SK-N-SH treated with all-trans-retinoic acid at 6 μM for 48 hours (cell line): ENCODE measurements at regions not wholly inside any gene's neighbourhood (a gene's known extent, or its start where the extent isn't known, plus 50 kb on each side); places are given as distances from the start of the nearest gene placed in this dataset.

Source experiments
- ARNTL ChIP-seq: fragments of 450-650 bp; formaldehyde crosslinking; IDR thresholded peaks from 2 replicates; pipeline ENCODE4 v1.5.0; 2020; ENCODE audit warnings: low read depth, mild to moderate bottlenecking, moderate library complexity, borderline replicate concordance
- CSDC2 ChIP-seq: fragments of 250-450 bp; sonication (Bioruptor Pico); IDR thresholded peaks from 2 replicates; pipeline ENCODE4 v1.5.0; 2020; ENCODE audit warnings: mild to moderate bottlenecking, moderate library complexity
- GLIS3 ChIP-seq: fragments of 250-450 bp; sonication (Bioruptor Pico); IDR thresholded peaks from 2 replicates; pipeline ENCODE4 v1.5.0; 2020; ENCODE audit warnings: mild to moderate bottlenecking, moderate library complexity
- OSR1 ChIP-seq: fragments of 250-450 bp; sonication (Bioruptor Pico); IDR thresholded peaks from 2 replicates; pipeline ENCODE4 v1.8.0; 2022; ENCODE audit warnings: moderate library complexity, mild to moderate bottlenecking, inconsistent platforms
- PATZ1 ChIP-seq: fragments of 250-450 bp; sonication (Bioruptor Pico); IDR thresholded peaks from 2 replicates; pipeline ENCODE4 v1.8.0; 2020; ENCODE audit warnings: mild to moderate bottlenecking, moderate library complexity, borderline replicate concordance
- RARB ChIP-seq: fragments of 250-450 bp; sonication (Bioruptor Pico); IDR thresholded peaks from 2 replicates; pipeline ENCODE4 v1.8.0; 2021; ENCODE audit warnings: mild to moderate bottlenecking, moderate library complexity
- TSHZ2 ChIP-seq: fragments of 250-450 bp; sonication (Bioruptor Pico); IDR thresholded peaks from 2 replicates; pipeline ENCODE4 v1.5.0; 2020; ENCODE audit warnings: mild to moderate bottlenecking, moderate library complexity
- ZFP3 ChIP-seq: fragments of 250-450 bp; sonication (Bioruptor Pico); IDR thresholded peaks from 2 replicates; pipeline ENCODE4 v1.5.0; 2020; ENCODE audit warnings: mild to moderate bottlenecking, moderate library complexity
- ZNF565 ChIP-seq: fragments of 450-650 bp; formaldehyde crosslinking; conservative IDR thresholded peaks from 2 replicates; pipeline ENCODE4 v1.5.0; 2020; ENCODE audit warnings: low read depth, mild to moderate bottlenecking, moderate library complexity
- ZNF70 ChIP-seq: fragments of 450-650 bp; formaldehyde crosslinking; IDR thresholded peaks from 2 replicates; pipeline ENCODE4 v1.5.0; 2020; ENCODE audit warnings: mild to moderate bottlenecking, moderate library complexity
- ZNF8 ChIP-seq: fragments of 450-650 bp; formaldehyde crosslinking; IDR thresholded peaks from 2 replicates; pipeline ENCODE4 v1.5.0; 2020; ENCODE audit warnings: mild to moderate bottlenecking, moderate library complexity
- TF ChIP-seq, protein P1 (sequence below): fragments of 250-450 bp; sonication (Bioruptor Pico); IDR thresholded peaks from 2 replicates; pipeline ENCODE4 v1.5.1; 2020; ENCODE audit warnings: low read depth, mild to moderate bottlenecking, moderate library complexity

- TF ChIP-seq RARB (CRISPR knock-in tag) (no peak), ARNTL (CRISPR knock-in tag) (no peak), ZFP3 (CRISPR knock-in tag) (no peak), TSHZ2 (no peak), GLIS3 (CRISPR knock-in tag) (no peak), ZNF565 (CRISPR knock-in tag) (no peak), OSR1 (no peak), ZNF70 (no peak), ZNF8 (CRISPR knock-in tag) (no peak), PATZ1 (CRISPR knock-in tag) (no peak), CSDC2 (CRISPR knock-in tag) (no peak)
- TF ChIP-seq, protein P1, sequence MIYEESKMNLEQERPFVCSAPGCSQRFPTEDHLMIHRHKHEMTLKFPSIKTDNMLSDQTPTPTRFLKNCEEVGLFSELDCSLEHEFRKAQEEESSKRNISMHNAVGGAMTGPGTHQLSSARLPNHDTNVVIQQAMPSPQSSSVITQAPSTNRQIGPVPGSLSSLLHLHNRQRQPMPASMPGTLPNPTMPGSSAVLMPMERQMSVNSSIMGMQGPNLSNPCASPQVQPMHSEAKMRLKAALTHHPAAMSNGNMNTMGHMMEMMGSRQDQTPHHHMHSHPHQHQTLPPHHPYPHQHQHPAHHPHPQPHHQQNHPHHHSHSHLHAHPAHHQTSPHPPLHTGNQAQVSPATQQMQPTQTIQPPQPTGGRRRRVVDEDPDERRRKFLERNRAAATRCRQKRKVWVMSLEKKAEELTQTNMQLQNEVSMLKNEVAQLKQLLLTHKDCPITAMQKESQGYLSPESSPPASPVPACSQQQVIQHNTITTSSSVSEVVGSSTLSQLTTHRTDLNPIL (CRISPR knock-in tag), result no peak
These were observed 126.3 kb upstream of the TMPRSS2 start for GRCh38 chr21:41634211-41634694.
